IPS-18a (cell line): ENCODE measurements at regions not wholly inside any gene's neighbourhood (a gene's known extent, or its start where the extent isn't known, plus 50 kb on each side); places are given as distances from the start of the nearest gene placed in this dataset.

Experiments used
- H3K27ac ChIP-seq: one replicate; pipeline ENCODE4 v1.5.1; 2013; ENCODE audit warnings: low read length
- H3K27me3 ChIP-seq: one replicate; pipeline ENCODE4 v1.6.1; 2013; ENCODE audit warnings: mild to moderate bottlenecking, low read length; ENCODE audit not compliant: control insufficient read depth, insufficient read depth
- H3K36me3 ChIP-seq: one replicate; pipeline ENCODE4 v1.6.1; 2013; ENCODE audit warnings: low read depth, low read length; ENCODE audit not compliant: control insufficient read depth
- H3K4me1 ChIP-seq: one replicate; pipeline ENCODE4 v1.6.1; 2013; ENCODE audit warnings: low read depth, low read length; ENCODE audit not compliant: control insufficient read depth
- H3K4me3 ChIP-seq: one replicate; pipeline ENCODE4 v1.5.1; 2013; ENCODE audit warnings: low read length
- H3K9ac ChIP-seq: one replicate; pipeline ENCODE4 v1.6.1; 2013; ENCODE audit warnings: mild to moderate bottlenecking, low read length, moderate library complexity
- H3K9me3 ChIP-seq: one replicate; pipeline ENCODE4 v1.6.1; 2013; ENCODE audit warnings: low read depth, low read length; ENCODE audit not compliant: control insufficient read depth

- H3K9ac ChIP-seq, result no peak overlapping the region
- H3K27me3 ChIP-seq, result no peaks in the 10 kb centered on the region
- no peaks in the 10 kb centered on the region for H3K4me1 ChIP-seq
- H3K4me3 ChIP-seq, result no peak overlapping the region
- no peaks in the 10 kb centered on the region for H3K36me3 ChIP-seq
- peaks cover 72% of the 10 kb centered on the region for H3K9me3 ChIP-seq
- H3K27ac ChIP-seq, result no peak overlapping the region
Measured at GRCh38 chr13:18956473-18957078, 225.0 kb downstream of the TUBA3C start.

- no peaks in the 10 kb centered on the region for H3K27me3 ChIP-seq
- no peaks in the 10 kb centered on the region for H3K4me1 ChIP-seq
- H3K36me3 ChIP-seq, result no peaks in the 10 kb centered on the region
- H3K9me3 ChIP-seq, result peaks cover 70% of the 10 kb centered on the region
- H3K27ac ChIP-seq, result no peak overlapping the region
- H3K9ac ChIP-seq, result no peak overlapping the region
- no peak overlapping the region for H3K4me3 ChIP-seq
Measured at GRCh38 chr13:18954254-18954653, 227.4 kb downstream of the TUBA3C start.

- Histone ChIP-seq H3K4me3 (no peak overlapping the region), H3K9ac (no peak overlapping the region), H3K27ac (no peak overlapping the region), H3K4me1 (no peaks in the 10 kb centered on the region), H3K36me3 (no peaks in the 10 kb centered on the region), H3K9me3 (peaks cover 71% of the 10 kb centered on the region), H3K27me3 (no peaks in the 10 kb centered on the region)
Measured at GRCh38 chr13:18953139-18953930, 228.3 kb downstream of the TUBA3C start.

- Histone ChIP-seq H3K36me3 (no peaks in the 10 kb centered on the region), H3K9me3 (peaks cover 72% of the 10 kb centered on the region), H3K4me1 (no peaks in the 10 kb centered on the region), H3K27ac (no peak overlapping the region), H3K9ac (no peak overlapping the region), H3K4me3 (no peak overlapping the region), H3K27me3 (no peaks in the 10 kb centered on the region)
Measured at GRCh38 chr13:18952225-18953016, 229.2 kb downstream of the TUBA3C start.

GRCh38 chr13:18951412-18951811, 230.2 kb downstream of the TUBA3C start:
- Histone ChIP-seq H3K27ac (no peak overlapping the region), H3K4me3 (no peak overlapping the region), H3K9me3 (peaks cover 67% of the 10 kb centered on the region), H3K4me1 (no peaks in the 10 kb centered on the region), H3K27me3 (no peaks in the 10 kb centered on the region), H3K9ac (no peak overlapping the region), H3K36me3 (no peaks in the 10 kb centered on the region)

GRCh38 chr13:18949970-18950369, 231.7 kb downstream of the TUBA3C start:
- H3K9ac ChIP-seq, result no peak overlapping the region
- H3K36me3 ChIP-seq, result no peaks in the 10 kb centered on the region
- H3K27me3 ChIP-seq, result no peaks in the 10 kb centered on the region
- no peaks in the 10 kb centered on the region for H3K4me1 ChIP-seq
- H3K27ac ChIP-seq, result no peak overlapping the region
- H3K4me3 ChIP-seq, result no peak overlapping the region
- peaks cover 70% of the 10 kb centered on the region for H3K9me3 ChIP-seq

- Histone ChIP-seq H3K4me3 (no peak overlapping the region), H3K4me1 (no peaks in the 10 kb centered on the region), H3K36me3 (no peaks in the 10 kb centered on the region), H3K27ac (no peak overlapping the region), H3K27me3 (no peaks in the 10 kb centered on the region), H3K9ac (no peak overlapping the region), H3K9me3 (peaks cover 73% of the 10 kb centered on the region)
Measured at GRCh38 chr13:18949489-18949761, 232.2 kb downstream of the TUBA3C start.

- no peak overlapping the region for H3K4me3 ChIP-seq
- H3K27me3 ChIP-seq, result no peaks in the 10 kb centered on the region
- H3K36me3 ChIP-seq, result no peaks in the 10 kb centered on the region
- H3K4me1 ChIP-seq, result no peaks in the 10 kb centered on the region
- no peak overlapping the region for H3K9ac ChIP-seq
- H3K27ac ChIP-seq, result no peak overlapping the region
- peaks cover 79% of the 10 kb centered on the region for H3K9me3 ChIP-seq
Measured at GRCh38 chr13:18948664-18949488, 232.7 kb downstream of the TUBA3C start.

GRCh38 chr13:18948012-18948663, 233.5 kb downstream of the TUBA3C start:
- Histone ChIP-seq H3K9ac (no peak overlapping the region), H3K9me3 (peaks cover 75% of the 10 kb centered on the region), H3K27ac (no peak overlapping the region), H3K27me3 (no peaks in the 10 kb centered on the region), H3K36me3 (no peaks in the 10 kb centered on the region), H3K4me1 (no peaks in the 10 kb centered on the region), H3K4me3 (no peak overlapping the region)

- Histone ChIP-seq H3K4me3 (no peak overlapping the region), H3K9ac (no peak overlapping the region), H3K27ac (no peak overlapping the region), H3K27me3 (no peaks in the 10 kb centered on the region), H3K9me3 (peaks cover 73% of the 10 kb centered on the region), H3K36me3 (no peaks in the 10 kb centered on the region), H3K4me1 (no peaks in the 10 kb centered on the region)
Measured at GRCh38 chr13:18947376-18947977, 234.1 kb downstream of the TUBA3C start.
